Caco-2 (cell line): ENCODE measurements at regions not wholly inside any gene's neighbourhood (a gene's known extent, or its start where the extent isn't known, plus 50 kb on each side); places are given as distances from the start of the nearest gene placed in this dataset.

Experiments used
- BruUV-seq: library from RNA; stranded (reverse); fragments of 400-500 nt; replicated peaks from 2 replicates; lab custom pipeline; 2021; lab: Mats Ljungman, UMichigan
- CTCF ChIA-PET: fragments of 300-600 bp; sonication (Branson Sonifier 250); formaldehyde crosslinking; loops from one replicate; lab custom pipeline; 2022; ENCODE audit warnings: antibody characterized with exemption; lab: Charles Lee
- POLR2A ChIA-PET: fragments of 300-600 bp; sonication (Branson Sonifier 250); formaldehyde crosslinking; loops from one replicate; lab custom pipeline; 2022; ENCODE audit warnings: antibody characterized with exemption; lab: Charles Lee
- DNase-seq, 2 experiments: peaks; one replicate each; pipeline versions ENCODE4 v3.0.0 to v3.0.0-alpha.2; 2020 to 2022
- H3K27me3 ChIP-seq: replicated peaks from 2 replicates; pipeline ENCODE4 v1.6.0; 2011; ENCODE audit warnings: low read length; ENCODE audit not compliant: control insufficient read depth, insufficient read depth
- H3K36me3 ChIP-seq: 2 replicates; pipeline ENCODE4 v1.5.1; 2011; ENCODE audit warnings: low read length; ENCODE audit not compliant: control insufficient read depth, insufficient read depth
- H3K4me1 ChIP-seq: fragments of 250-450 bp; sonication (Bioruptor Pico); 2 replicates; pipeline ENCODE4 v1.5.1; 2020; ENCODE audit warnings: mild to moderate bottlenecking
- H3K4me3 ChIP-seq: 2 replicates; pipeline ENCODE4 v1.5.1; 2011; ENCODE audit warnings: low read depth, mild to moderate bottlenecking, control low read depth, low read length
- H3K9me3 ChIP-seq: fragments of 250-450 bp; sonication (Bioruptor Pico); 2 replicates; pipeline ENCODE4 v1.5.1; 2020; ENCODE audit warnings: mild to moderate bottlenecking, moderate library complexity
- H3K27ac Mint-ChIP-seq: one replicate; pipeline ENCODE4 v1.8.0; 2022; ENCODE audit warnings: mixed read lengths; ENCODE audit not compliant: unreplicated experiment
- H3K27me3 Mint-ChIP-seq: one replicate; pipeline ENCODE4 v1.8.0; 2022; ENCODE audit warnings: mixed read lengths; ENCODE audit not compliant: insufficient read depth, unreplicated experiment
- H3K36me3 Mint-ChIP-seq: one replicate; pipeline ENCODE4 v1.8.0; 2022; ENCODE audit warnings: mild to moderate bottlenecking, mixed read lengths; ENCODE audit not compliant: insufficient read depth, unreplicated experiment
- H3K4me1 Mint-ChIP-seq: one replicate; pipeline ENCODE4 v1.8.0; 2022; ENCODE audit warnings: low read depth, mixed read lengths; ENCODE audit not compliant: unreplicated experiment
- H3K4me3 Mint-ChIP-seq: one replicate; pipeline ENCODE4 v1.8.0; 2022; ENCODE audit warnings: mild to moderate bottlenecking, moderate library complexity, mixed read lengths; ENCODE audit not compliant: unreplicated experiment
- H3K9me3 Mint-ChIP-seq: one replicate; pipeline ENCODE4 v1.8.0; 2022; ENCODE audit warnings: mixed read lengths; ENCODE audit not compliant: unreplicated experiment
- CTCF ChIP-seq, 2 experiments: fragments of 200-600 bp in 1 of 2; IDR thresholded peaks; 1 replicate in 1 of 2; 2 replicates in 1 of 2; pipeline versions ENCODE4 v1.5.1 to v1.8.0; 2011 to 2022; ENCODE audit warnings: antibody characterized with exemption in 1 of 2, control low read depth in 1 of 2, inconsistent platforms in 1 of 2, low read depth in 1 of 2, low read length in 1 of 2, mild to moderate bottlenecking in 1 of 2, moderate library complexity in 1 of 2; ENCODE audit not compliant: insufficient read depth in 1 of 2, severe bottlenecking in 1 of 2, unreplicated experiment in 1 of 2
- intact Hi-C: fragments of 100-400 bp; cut with micrococcal nuclease; formaldehyde crosslinking; loops from one replicate; pipeline ENCODE4 v1.10.0; 2022; ENCODE audit not compliant: unreplicated experiment

- H3K27ac Mint-ChIP-seq, result no peak overlapping the region
- BruUV-seq, result no TSS peak
These were observed 349.8 kb downstream of the HINT1 start for GRCh38 chr5:130815246-130815645.

DNA sequence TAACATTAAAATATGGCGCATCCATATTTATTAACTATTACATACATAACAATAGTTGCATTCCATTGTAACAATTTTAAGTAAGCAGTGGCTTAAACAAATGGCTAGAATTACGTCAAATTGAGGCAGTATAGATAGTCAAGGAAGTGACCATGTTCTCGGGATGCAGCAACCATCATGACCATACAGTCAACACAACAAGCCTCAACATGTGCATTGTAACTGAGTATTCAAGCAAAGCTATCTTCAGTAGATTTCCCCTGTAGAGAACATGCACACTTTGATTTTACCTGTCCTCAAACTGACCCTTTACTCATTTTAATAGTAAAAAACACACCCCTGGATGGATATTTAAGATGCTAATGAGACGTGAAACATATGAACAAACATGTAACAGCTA lies 356.4 kb downstream of the HINT1 start:
- no peak overlapping the region for H3K27ac Mint-ChIP-seq
- H3K4me3 ChIP-seq, result no peak overlapping the region

More at GRCh38 chr5:130815246-130815645, 349.8 kb downstream of the HINT1 start:
- ChIA-PET CTCF (no interaction called here), POLR2A (no interaction called here)
- H3K9me3 ChIP-seq, result no peaks in the 10 kb centered on the region
- intact Hi-C loops, result no loop called here
- H3K36me3 ChIP-seq, result no peaks in the 10 kb centered on the region
- no peak overlapping the region for H3K4me3 Mint-ChIP-seq
- no peaks in the 10 kb centered on the region for H3K4me1 Mint-ChIP-seq
- peaks cover 3% of the 10 kb centered on the region for H3K9me3 Mint-ChIP-seq
- no peaks in the 10 kb centered on the region for H3K27me3 Mint-ChIP-seq
- H3K36me3 Mint-ChIP-seq, result no peaks in the 10 kb centered on the region
- TF ChIP-seq CTCF (IDR thresholded peaks at IDR 0.05; ENCODE audit: insufficient read depth in 1 of 2, low read depth in 1 of 2, low read length in 1 of 2, severe bottlenecking in 1 of 2, unreplicated experiment in 1 of 2), result no peak
- H3K27me3 ChIP-seq, result no peaks in the 10 kb centered on the region
- H3K4me1 ChIP-seq, result peaks cover 3% of the 10 kb centered on the region; the same call in 1 of the 2 replicates
- no peak overlapping the region for H3K4me3 ChIP-seq
- no peak for DNase-seq

GRCh38 chr5:130805648-130806047 lies 359.4 kb downstream of the HINT1 start:
- intact Hi-C loops, result no loop called here
- Histone ChIP-seq H3K4me3 (no peak overlapping the region), H3K9me3 (peaks cover 5% of the 10 kb centered on the region; the same call in 1 of the 2 replicates), H3K4me1 (peaks cover 9% of the 10 kb centered on the region; the same call in 1 of the 2 replicates), H3K36me3 (no peaks in the 10 kb centered on the region), H3K27me3 (no peaks in the 10 kb centered on the region)
- no peak overlapping the region for H3K27ac Mint-ChIP-seq
- H3K4me3 Mint-ChIP-seq, result no peak overlapping the region
- H3K4me1 Mint-ChIP-seq, result peaks cover 6% of the 10 kb centered on the region
- POLR2A ChIA-PET, result no interaction called here
- H3K36me3 Mint-ChIP-seq, result no peaks in the 10 kb centered on the region
- peaks cover 21% of the 10 kb centered on the region for H3K9me3 Mint-ChIP-seq
- CTCF ChIA-PET, result no interaction called here
- no peak for DNase-seq
- BruUV-seq, result no TSS peak
- no peak for TF ChIP-seq CTCF (IDR thresholded peaks at IDR 0.05; ENCODE audit: insufficient read depth in 1 of 2, low read depth in 1 of 2, low read length in 1 of 2, severe bottlenecking in 1 of 2, unreplicated experiment in 1 of 2)
- no peaks in the 10 kb centered on the region for H3K27me3 Mint-ChIP-seq

More for the DNA sequence above, 356.4 kb downstream of the HINT1 start:
- Mint-ChIP-seq H3K4me3 (no peak overlapping the region), H3K36me3 (no peaks in the 10 kb centered on the region), H3K9me3 (no peaks in the 10 kb centered on the region), H3K4me1 (peaks cover 6% of the 10 kb centered on the region), H3K27me3 (no peaks in the 10 kb centered on the region)
- H3K36me3 ChIP-seq, result no peaks in the 10 kb centered on the region
- BruUV-seq, result no TSS peak
- CTCF ChIA-PET, result no interaction called here
- intact Hi-C loops, result no loop called here
- peaks cover 5% of the 10 kb centered on the region; the same call in 1 of the 2 replicates for H3K9me3 ChIP-seq
- no peaks in the 10 kb centered on the region for H3K27me3 ChIP-seq
- no peak for TF ChIP-seq CTCF (IDR thresholded peaks at IDR 0.05; ENCODE audit: insufficient read depth in 1 of 2, low read depth in 1 of 2, low read length in 1 of 2, severe bottlenecking in 1 of 2, unreplicated experiment in 1 of 2)
- POLR2A ChIA-PET, result no interaction called here
- no peak for DNase-seq
- peaks cover 9% of the 10 kb centered on the region; the same call in 1 of the 2 replicates for H3K4me1 ChIP-seq
